ENCODE measurements at regions not wholly inside any gene's neighbourhood (a gene's known extent, or its start where the extent isn't known, plus 50 kb on each side); places are given as distances from the start of the nearest gene placed in this dataset.

DNA sequence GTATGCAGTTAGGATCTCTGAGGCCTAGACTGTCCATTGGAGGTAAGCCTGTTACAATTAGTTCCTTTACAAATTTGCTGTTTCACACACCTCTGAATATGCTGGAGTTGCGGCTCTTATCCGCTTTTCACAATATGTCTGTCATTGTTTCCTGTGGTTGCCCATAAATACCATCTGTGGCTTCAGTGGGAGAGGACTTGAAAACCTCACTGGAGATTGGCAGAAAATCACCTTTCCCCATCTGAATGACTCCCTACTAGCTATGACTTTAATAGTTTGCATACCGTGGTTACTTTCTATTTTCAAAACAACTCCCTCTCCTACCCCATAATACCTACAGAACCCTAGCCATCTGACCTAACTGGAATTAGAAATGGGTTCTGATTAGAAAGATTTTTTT is 454.3 kb downstream of the PCDH17 start:
- no peak overlapping the region for H3K4me2 ChIP-seq
- no peak overlapping the region for H2AFZ ChIP-seq
- no peaks in the 10 kb centered on the region for H3K27me3 ChIP-seq (ENCODE audit: insufficient read depth, low read depth)
- H3F3A ChIP-seq (ENCODE audit: insufficient read depth, low read depth) = no peaks in the 10 kb centered on the region
- H3K9me3 ChIP-seq (ENCODE audit: insufficient read depth, low read depth) = no peaks in the 10 kb centered on the region
- POLR2A ChIA-PET (ENCODE audit: unreplicated experiment) = no interaction called here
- no peaks in the 10 kb centered on the region for H3K36me3 ChIP-seq (ENCODE audit: low read depth)
- H3K79me2 ChIP-seq (ENCODE audit: low read depth) = no peaks in the 10 kb centered on the region
- intact Hi-C loops (cut with micrococcal nuclease; ENCODE audit: unreplicated experiment) = no loop called here
- no peaks in the 10 kb centered on the region for H3K9me2 ChIP-seq (ENCODE audit: insufficient read depth)
- DNase-seq = no peak
- no peak overlapping the region for H3K4me3 ChIP-seq
- H3K4me1 ChIP-seq (replicated peaks; ENCODE audit: insufficient read depth) = no peaks in the 10 kb centered on the region
- TF ChIP-seq, protein P1, sequence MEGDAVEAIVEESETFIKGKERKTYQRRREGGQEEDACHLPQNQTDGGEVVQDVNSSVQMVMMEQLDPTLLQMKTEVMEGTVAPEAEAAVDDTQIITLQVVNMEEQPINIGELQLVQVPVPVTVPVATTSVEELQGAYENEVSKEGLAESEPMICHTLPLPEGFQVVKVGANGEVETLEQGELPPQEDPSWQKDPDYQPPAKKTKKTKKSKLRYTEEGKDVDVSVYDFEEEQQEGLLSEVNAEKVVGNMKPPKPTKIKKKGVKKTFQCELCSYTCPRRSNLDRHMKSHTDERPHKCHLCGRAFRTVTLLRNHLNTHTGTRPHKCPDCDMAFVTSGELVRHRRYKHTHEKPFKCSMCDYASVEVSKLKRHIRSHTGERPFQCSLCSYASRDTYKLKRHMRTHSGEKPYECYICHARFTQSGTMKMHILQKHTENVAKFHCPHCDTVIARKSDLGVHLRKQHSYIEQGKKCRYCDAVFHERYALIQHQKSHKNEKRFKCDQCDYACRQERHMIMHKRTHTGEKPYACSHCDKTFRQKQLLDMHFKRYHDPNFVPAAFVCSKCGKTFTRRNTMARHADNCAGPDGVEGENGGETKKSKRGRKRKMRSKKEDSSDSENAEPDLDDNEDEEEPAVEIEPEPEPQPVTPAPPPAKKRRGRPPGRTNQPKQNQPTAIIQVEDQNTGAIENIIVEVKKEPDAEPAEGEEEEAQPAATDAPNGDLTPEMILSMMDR (conservative IDR thresholded peaks at IDR 0.05) = no peak
- no peak for TF ChIP-seq EZH2 (IDR thresholded peaks at IDR 0.05; ENCODE audit: low read depth)
- CTCF ChIA-PET = no interaction called here
- no peaks in the 10 kb centered on the region for H4K20me1 ChIP-seq (ENCODE audit: insufficient read depth)
- no TSS peak for BruUV-seq (replicated peaks)
- H3K27ac ChIP-seq = no peak overlapping the region

DNA sequence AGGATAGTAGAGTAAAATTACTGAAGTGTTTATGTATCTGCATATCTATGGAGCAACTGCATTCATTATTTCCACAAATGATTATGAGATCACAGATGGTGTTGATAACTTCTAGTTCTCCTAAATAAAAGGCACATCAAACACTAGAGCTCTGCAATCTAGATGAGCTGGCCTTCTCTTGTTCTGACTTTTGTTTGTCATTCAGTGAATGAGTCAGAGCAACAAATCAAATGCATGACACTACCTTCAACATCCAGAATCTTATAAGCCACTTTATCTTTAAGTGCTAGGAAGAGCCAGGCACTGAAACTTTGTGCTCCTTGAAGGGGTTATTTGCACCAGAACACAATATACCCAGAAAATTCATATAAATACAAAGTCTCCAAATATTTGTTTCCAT is 456.0 kb downstream of the PCDH17 start:
- H3K36me3 ChIP-seq (ENCODE audit: low read depth) = no peaks in the 10 kb centered on the region
- no peaks in the 10 kb centered on the region for H3K27me3 ChIP-seq (ENCODE audit: insufficient read depth, low read depth)
- no TSS peak for BruUV-seq (replicated peaks)
- H3K79me2 ChIP-seq (ENCODE audit: low read depth) = no peaks in the 10 kb centered on the region
- H3K4me1 ChIP-seq (replicated peaks; ENCODE audit: insufficient read depth) = no peaks in the 10 kb centered on the region
- H3K9me2 ChIP-seq (ENCODE audit: insufficient read depth) = no peaks in the 10 kb centered on the region
- no peak overlapping the region for H3K4me2 ChIP-seq
- H3K27ac ChIP-seq = no peak overlapping the region
- CTCF ChIA-PET = no interaction called here
- no peaks in the 10 kb centered on the region for H3K9me3 ChIP-seq (ENCODE audit: insufficient read depth, low read depth)
- no peaks in the 10 kb centered on the region for H3F3A ChIP-seq (ENCODE audit: insufficient read depth, low read depth)
- TF ChIP-seq EZH2 (IDR thresholded peaks at IDR 0.05; ENCODE audit: low read depth) = no peak
- TF ChIP-seq, protein P1 (conservative IDR thresholded peaks at IDR 0.05) = no peak
- no peak for DNase-seq
- H4K20me1 ChIP-seq (ENCODE audit: insufficient read depth) = no peaks in the 10 kb centered on the region
- no peak overlapping the region for H2AFZ ChIP-seq
- intact Hi-C loops (cut with micrococcal nuclease; ENCODE audit: unreplicated experiment) = no loop called here
- POLR2A ChIA-PET (ENCODE audit: unreplicated experiment) = no interaction called here
- no peak overlapping the region for H3K4me3 ChIP-seq

DNA sequence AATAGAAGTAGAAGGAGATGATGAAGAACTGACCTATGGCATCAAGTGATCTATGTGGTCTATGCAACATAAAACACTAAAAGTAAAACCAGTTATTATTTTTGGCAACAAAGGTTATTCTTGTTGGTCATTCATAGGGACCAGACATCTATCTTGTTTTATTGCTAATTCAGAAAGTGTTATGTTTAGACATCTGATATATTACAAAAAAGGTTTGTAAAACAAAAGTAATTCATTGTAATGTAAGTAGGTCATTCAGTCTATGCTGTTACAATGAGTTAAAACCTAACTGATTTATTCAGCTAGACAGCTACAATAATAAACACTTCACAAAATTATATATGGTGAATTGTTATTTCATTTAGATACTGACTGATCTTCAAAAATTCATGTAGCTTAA is 461.9 kb downstream of the PCDH17 start:
- intact Hi-C loops (cut with micrococcal nuclease; ENCODE audit: unreplicated experiment) = no loop called here
- ChIA-PET POLR2A (ENCODE audit: unreplicated experiment) (no interaction called here), CTCF (no interaction called here)
- H3K27ac ChIP-seq = no peak overlapping the region
- no peaks in the 10 kb centered on the region for H3F3A ChIP-seq (ENCODE audit: insufficient read depth, low read depth)
- no peak overlapping the region for H3K4me3 ChIP-seq
- H3K9me2 ChIP-seq (ENCODE audit: insufficient read depth) = no peaks in the 10 kb centered on the region
- no peak overlapping the region for H3K4me2 ChIP-seq
- no peaks in the 10 kb centered on the region for H3K4me1 ChIP-seq (replicated peaks; ENCODE audit: insufficient read depth)
- H4K20me1 ChIP-seq (ENCODE audit: insufficient read depth) = no peaks in the 10 kb centered on the region
- BruUV-seq (replicated peaks) = no TSS peak
- H3K9me3 ChIP-seq (ENCODE audit: insufficient read depth, low read depth) = no peaks in the 10 kb centered on the region
- no peaks in the 10 kb centered on the region for H3K27me3 ChIP-seq (ENCODE audit: insufficient read depth, low read depth)
- H3K79me2 ChIP-seq (ENCODE audit: low read depth) = no peaks in the 10 kb centered on the region
- TF ChIP-seq EZH2 (IDR thresholded peaks at IDR 0.05; ENCODE audit: low read depth) = no peak
- TF ChIP-seq, protein P1 (conservative IDR thresholded peaks at IDR 0.05) = no peak
- H2AFZ ChIP-seq = no peak overlapping the region
- no peak for DNase-seq
- no peaks in the 10 kb centered on the region for H3K36me3 ChIP-seq (ENCODE audit: low read depth)
